IPS DF 6.9 (cell line): ENCODE measurements at regions not wholly inside any gene's neighbourhood (a gene's known extent, or its start where the extent isn't known, plus 50 kb on each side); places are given as distances from the start of the nearest gene placed in this dataset.
"Not testable (repeated sequence)": the region's sequence is repeated elsewhere in the genome, so short reads cannot be mapped to it uniquely, and the experiment has no call there.

Source experiments
- DNase-seq: peaks from one replicate; pipeline ENCODE4 v3.0.0-alpha.2; 2013; ENCODE audit warnings: low read depth, low spot score
- H3K27ac ChIP-seq: one replicate; pipeline ENCODE4 v1.5.1; 2013; ENCODE audit warnings: low read length, control low read depth
- H3K27me3 ChIP-seq: 2 replicates; pipeline ENCODE4 v1.6.1; 2013; ENCODE audit warnings: mild to moderate bottlenecking, low read length; ENCODE audit not compliant: control insufficient read depth, insufficient read depth
- H3K36me3 ChIP-seq: 2 replicates; pipeline ENCODE4 v1.6.1; 2013; ENCODE audit warnings: low read length; ENCODE audit not compliant: control insufficient read depth, insufficient read depth
- H3K4me1 ChIP-seq: 2 replicates; pipeline ENCODE4 v1.6.1; 2013; ENCODE audit warnings: low read length; ENCODE audit not compliant: control insufficient read depth, insufficient read depth
- H3K4me3 ChIP-seq: 2 replicates; pipeline ENCODE4 v1.5.1; 2013; ENCODE audit warnings: mild to moderate bottlenecking, low read length
- H3K9me3 ChIP-seq: 2 replicates; pipeline ENCODE4 v1.6.1; 2013; ENCODE audit warnings: low read length, inconsistent platforms; ENCODE audit not compliant: control insufficient read depth, insufficient read depth
- WGBS: extraction: QIAGEN DNeasy Blood & Tissue Kit; methylation state at CpG from one replicate; pipeline ENCODE4 v1.1.7; 2013; ENCODE audit warnings: mixed read lengths, missing lambda C conversion rate; ENCODE audit not compliant: insufficient read length, insufficient coverage; 5-methylcytosine and 5-hydroxymethylcytosine counted together

- not testable (repeated sequence) for H3K27ac ChIP-seq, DNase-seq, H3K4me3 ChIP-seq, H3K9me3 ChIP-seq, H3K27me3 ChIP-seq, H3K36me3 ChIP-seq, H3K4me1 ChIP-seq
- no CpG with 5 or more reads among the region's 17 CpGs for WGBS
Measured at GRCh38 chr11:127941554-127941953, 645.8 kb downstream of the ETS1 start.

GRCh38 chr11:127939000-127939399, 648.4 kb downstream of the ETS1 start:
- Histone ChIP-seq H3K4me1 (no peaks in the 10 kb centered on the region), H3K9me3 (no peaks in the 10 kb centered on the region), H3K36me3 (no peaks in the 10 kb centered on the region), H3K27me3 (no peaks in the 10 kb centered on the region), H3K4me3 (no peak overlapping the region), H3K27ac (no peak overlapping the region)
- DNase-seq: no peak
- WGBS: no CpG with 5 or more reads among the region's 3 CpGs

GRCh38 chr11:127935081-127935480, 652.3 kb downstream of the ETS1 start:
- no peak overlapping the region for H3K4me3 ChIP-seq
- no peak for DNase-seq
- WGBS: no CpG with 5 or more reads among the region's 4 CpGs
- no peaks in the 10 kb centered on the region for H3K36me3 ChIP-seq
- no peaks in the 10 kb centered on the region for H3K9me3 ChIP-seq
- no peaks in the 10 kb centered on the region for H3K4me1 ChIP-seq
- no peak overlapping the region for H3K27ac ChIP-seq
- no peaks in the 10 kb centered on the region for H3K27me3 ChIP-seq

GRCh38 chr11:127933961-127934360, 653.4 kb downstream of the ETS1 start:
- DNase-seq, H3K9me3 ChIP-seq, H3K4me1 ChIP-seq, H3K27ac ChIP-seq, H3K27me3 ChIP-seq, H3K36me3 ChIP-seq, H3K4me3 ChIP-seq: not testable (repeated sequence)
- no CpG with 5 or more reads among the region's 4 CpGs for WGBS

GRCh38 chr11:127931803-127932202, 655.6 kb downstream of the ETS1 start:
- Histone ChIP-seq H3K4me3 (no peak overlapping the region), H3K9me3 (no peaks in the 10 kb centered on the region), H3K36me3 (no peaks in the 10 kb centered on the region), H3K27ac (no peak overlapping the region), H3K27me3 (no peaks in the 10 kb centered on the region), H3K4me1 (0 out of 2 replicates have a peak, but pooled peaks cover under 1% of the 10 kb centered on the region)
- WGBS: no CpG with 5 or more reads among the region's 7 CpGs
- no peak for DNase-seq

GRCh38 chr11:127926721-127927120, 660.6 kb downstream of the ETS1 start:
- no peak overlapping the region for H3K27ac ChIP-seq
- 0 out of 2 replicates have a peak, but pooled peaks cover 2% of the 10 kb centered on the region for H3K4me1 ChIP-seq
- no CpG with 5 or more reads among the region's 8 CpGs for WGBS
- H3K36me3 ChIP-seq: no peaks in the 10 kb centered on the region
- no peak overlapping the region for H3K4me3 ChIP-seq
- no peaks in the 10 kb centered on the region for H3K27me3 ChIP-seq
- H3K9me3 ChIP-seq: no peaks in the 10 kb centered on the region
- no peak for DNase-seq

GRCh38 chr11:127925475-127925874, 661.9 kb downstream of the ETS1 start:
- Histone ChIP-seq H3K27ac (no peak overlapping the region), H3K4me3 (no peak overlapping the region), H3K27me3 (no peaks in the 10 kb centered on the region; the same call in 1 of the 2 replicates), H3K4me1 (0 out of 2 replicates have a peak, but pooled peaks cover 2% of the 10 kb centered on the region), H3K36me3 (no peaks in the 10 kb centered on the region), H3K9me3 (no peaks in the 10 kb centered on the region)
- DNase-seq: no peak
- no CpG with 5 or more reads among the region's 4 CpGs for WGBS

GRCh38 chr11:127919206-127920000, 668.0 kb downstream of the ETS1 start:
- Histone ChIP-seq H3K27ac (no peak overlapping the region), H3K4me3 (no peak overlapping the region), H3K4me1 (no peaks in the 10 kb centered on the region), H3K36me3 (no peaks in the 10 kb centered on the region), H3K9me3 (no peaks in the 10 kb centered on the region), H3K27me3 (no peaks in the 10 kb centered on the region; the same call in 1 of the 2 replicates)
- WGBS: no CpG with 5 or more reads among the region's 2 CpGs
- DNase-seq: no peak

GRCh38 chr11:127902382-127902781, 685.0 kb downstream of the ETS1 start:
- no peak for DNase-seq

GRCh38 chr11:127898422-127899365, 688.7 kb downstream of the ETS1 start:
- Histone ChIP-seq H3K36me3 (no peaks in the 10 kb centered on the region), H3K4me1 (no peaks in the 10 kb centered on the region), H3K27ac (no peak overlapping the region), H3K4me3 (no peak overlapping the region), H3K9me3 (no peaks in the 10 kb centered on the region), H3K27me3 (no peaks in the 10 kb centered on the region)
- DNase-seq: no peak
- WGBS: no CpG with 5 or more reads among the region's 28 CpGs

More at GRCh38 chr11:127902382-127902781, 685.0 kb downstream of the ETS1 start:
- no peak overlapping the region for H3K27ac ChIP-seq
- H3K4me1 ChIP-seq: no peaks in the 10 kb centered on the region
- H3K27me3 ChIP-seq: no peaks in the 10 kb centered on the region
- no peak overlapping the region for H3K4me3 ChIP-seq
- no peaks in the 10 kb centered on the region for H3K9me3 ChIP-seq
- no peaks in the 10 kb centered on the region for H3K36me3 ChIP-seq
